ENCODE measurements at regions not wholly inside any gene's neighbourhood (a gene's known extent, or its start where the extent isn't known, plus 50 kb on each side); places are given as distances from the start of the nearest gene placed in this dataset.

DNA sequence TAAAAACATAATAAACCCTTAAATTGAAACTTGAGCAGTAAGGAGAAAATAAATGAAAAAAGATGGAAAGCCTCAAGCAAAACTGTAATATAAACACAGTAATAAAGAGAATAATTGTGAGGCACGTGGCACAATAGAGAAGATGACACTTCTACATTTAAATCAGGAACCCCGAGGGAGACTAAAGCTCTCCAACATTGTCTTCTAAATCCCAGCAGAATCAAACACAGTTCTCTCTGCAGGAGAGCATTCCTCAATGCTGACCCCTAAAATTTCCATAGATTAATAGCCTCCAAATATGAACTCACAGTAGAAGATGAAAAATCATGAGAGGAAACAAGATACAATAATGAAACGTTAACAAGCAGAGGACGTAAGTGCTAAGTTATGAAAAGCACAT, 721.2 kb upstream of the COX7C start:
- CTCF ChIA-PET = no interaction called here
- Histone ChIP-seq H3K9me3 (ENCODE audit: control insufficient read depth, insufficient read depth, low read depth, low read length) (no peaks in the 10 kb centered on the region), H3K4me1 (ENCODE audit: control insufficient read depth, insufficient read depth, low read length) (no peaks in the 10 kb centered on the region), H3K4me3 (ENCODE audit: low read depth in 2 of 2, low read length in 2 of 2) (no peak overlapping the region), H3K27me3 (ENCODE audit: control insufficient read depth, insufficient read depth, low read length) (no peaks in the 10 kb centered on the region), H3K27ac (ENCODE audit: low read length) (no peak overlapping the region), H3K36me3 (ENCODE audit: control insufficient read depth, insufficient read depth, low read length) (no peaks in the 10 kb centered on the region)
- DNase-seq (ENCODE audit: low read depth, low spot score) (no peak), ATAC-seq (no peak)
- no peak for TF ChIP-seq SIN3A (IDR thresholded peaks at IDR 0.05; ENCODE audit: borderline replicate concordance, insufficient read depth, low read depth, low read length)
- TF ChIP-seq, protein P1, sequence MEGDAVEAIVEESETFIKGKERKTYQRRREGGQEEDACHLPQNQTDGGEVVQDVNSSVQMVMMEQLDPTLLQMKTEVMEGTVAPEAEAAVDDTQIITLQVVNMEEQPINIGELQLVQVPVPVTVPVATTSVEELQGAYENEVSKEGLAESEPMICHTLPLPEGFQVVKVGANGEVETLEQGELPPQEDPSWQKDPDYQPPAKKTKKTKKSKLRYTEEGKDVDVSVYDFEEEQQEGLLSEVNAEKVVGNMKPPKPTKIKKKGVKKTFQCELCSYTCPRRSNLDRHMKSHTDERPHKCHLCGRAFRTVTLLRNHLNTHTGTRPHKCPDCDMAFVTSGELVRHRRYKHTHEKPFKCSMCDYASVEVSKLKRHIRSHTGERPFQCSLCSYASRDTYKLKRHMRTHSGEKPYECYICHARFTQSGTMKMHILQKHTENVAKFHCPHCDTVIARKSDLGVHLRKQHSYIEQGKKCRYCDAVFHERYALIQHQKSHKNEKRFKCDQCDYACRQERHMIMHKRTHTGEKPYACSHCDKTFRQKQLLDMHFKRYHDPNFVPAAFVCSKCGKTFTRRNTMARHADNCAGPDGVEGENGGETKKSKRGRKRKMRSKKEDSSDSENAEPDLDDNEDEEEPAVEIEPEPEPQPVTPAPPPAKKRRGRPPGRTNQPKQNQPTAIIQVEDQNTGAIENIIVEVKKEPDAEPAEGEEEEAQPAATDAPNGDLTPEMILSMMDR (IDR thresholded peaks at IDR 0.05) = no peak
- no peak for TF ChIP-seq REST (IDR thresholded peaks at IDR 0.05; ENCODE audit: insufficient read depth in 1 of 2, low read depth in 2 of 2, low read length in 1 of 2)
- no peak for TF ChIP-seq TCF7L2 (IDR thresholded peaks at IDR 0.05; ENCODE audit: low read depth, low read length)
- TF ChIP-seq POLR2AphosphoS5 (IDR thresholded peaks at IDR 0.05; ENCODE audit: low read depth, low read length) = no peak
- intact Hi-C loops (cut with micrococcal nuclease; ENCODE audit: unreplicated experiment) = no loop called here
- no TSS peak for BruUV-seq (replicated peaks)
- in situ Hi-C loops (cut with HindIII; ENCODE audit: low pct_unique_long_range_greater_than_20kb, low sequenced_read_pairs) = no loop called here
- POLR2A ChIA-PET = no interaction called here

GRCh38 chr5:85906460-85906859, 711.3 kb upstream of the COX7C start:
- TF ChIP-seq, protein P1 (IDR thresholded peaks at IDR 0.05) = no peak
- TF ChIP-seq SIN3A (IDR thresholded peaks at IDR 0.05; ENCODE audit: borderline replicate concordance, insufficient read depth, low read depth, low read length) (no peak), REST (IDR thresholded peaks at IDR 0.05; ENCODE audit: insufficient read depth in 1 of 2, low read depth in 2 of 2, low read length in 1 of 2) (no peak), POLR2AphosphoS5 (IDR thresholded peaks at IDR 0.05; ENCODE audit: low read depth, low read length) (no peak), TCF7L2 (IDR thresholded peaks at IDR 0.05; ENCODE audit: low read depth, low read length) (no peak)
- intact Hi-C loops (cut with micrococcal nuclease; ENCODE audit: unreplicated experiment) = no loop called here
- ATAC-seq (no peak), DNase-seq (ENCODE audit: low read depth, low spot score) (no peak)
- in situ Hi-C loops (cut with HindIII; ENCODE audit: low pct_unique_long_range_greater_than_20kb, low sequenced_read_pairs) = no loop called here
- ChIA-PET CTCF (no interaction called here), POLR2A (no interaction called here)
- no peaks in the 10 kb centered on the region for H3K9me3 ChIP-seq (ENCODE audit: control insufficient read depth, insufficient read depth, low read depth, low read length)
- H3K27me3 ChIP-seq (ENCODE audit: control insufficient read depth, insufficient read depth, low read length) = no peaks in the 10 kb centered on the region
- H3K4me1 ChIP-seq (ENCODE audit: control insufficient read depth, insufficient read depth, low read length) = no peaks in the 10 kb centered on the region
- H3K4me3 ChIP-seq (ENCODE audit: low read depth in 2 of 2, low read length in 2 of 2) = no peak overlapping the region
- no peak overlapping the region for H3K27ac ChIP-seq (ENCODE audit: low read length)
- BruUV-seq (replicated peaks) = no TSS peak
- H3K36me3 ChIP-seq (ENCODE audit: control insufficient read depth, insufficient read depth, low read length) = no peaks in the 10 kb centered on the region

Data from Panc1 (cell line).